Transverse colon (tissue), 4 donors: ENCODE measurements at regions not wholly inside any gene's neighbourhood (a gene's known extent, or its start where the extent isn't known, plus 50 kb on each side); places are given as distances from the start of the nearest gene placed in this dataset.

Source experiments
- DNase-seq: peaks from one replicate; pipeline ENCODE4 v3.0.0-alpha.2; 2019
- H3K27ac ChIP-seq, 4 donors: fragments of 200-600 bp; sonication (generic); 2 replicates each; pipeline ENCODE4 v1.5.1; 2016 to 2018; ENCODE audit warnings: inconsistent platforms in 4 of 4
- H3K27me3 ChIP-seq: fragments of 200-600 bp; sonication (generic); 2 replicates; pipeline ENCODE4 v1.5.1; 2017; ENCODE audit warnings: inconsistent platforms
- H3K36me3 ChIP-seq, 4 donors: fragments of 200-600 bp; sonication (generic); 2 replicates each; pipeline ENCODE4 v1.5.1; 2017 to 2019; ENCODE audit warnings: inconsistent platforms in 4 of 4
- H3K4me1 ChIP-seq, 4 donors: fragments of 200-600 bp; sonication (generic); 2 replicates each; pipeline ENCODE4 v1.5.1; 2017 to 2020; ENCODE audit warnings: inconsistent platforms in 4 of 4
- H3K4me3 ChIP-seq, 4 donors: fragments of 200-600 bp; sonication (generic); 1 replicate in 1 of 4; 2 replicates in 3 of 4; pipeline versions ENCODE4 v1.5.1 to v1.6.1; 2017 to 2019; ENCODE audit warnings: inconsistent platforms in 4 of 4
- H3K9me3 ChIP-seq, 2 donors: fragments of 200-600 bp; sonication (generic); 2 replicates each; pipeline ENCODE4 v1.5.1; 2017 to 2019; ENCODE audit warnings: inconsistent platforms in 2 of 2
- CTCF ChIP-seq, 5 experiments: fragments of 200-600 bp in 3 of 5; fragments of 450-650 bp in 2 of 5; sonication (generic) in 3 of 5; IDR thresholded peaks; 1 replicate in 2 of 5; 2 replicates in 3 of 5; pipeline ENCODE4 v1.5.1; 2016 to 2017; ENCODE audit warnings: antibody characterized with exemption in 5 of 5, inconsistent platforms in 3 of 5, mild to moderate bottlenecking in 2 of 5, moderate library complexity in 1 of 5
- EP300 ChIP-seq: sonication (generic); formaldehyde crosslinking; IDR thresholded peaks from one replicate; pipeline ENCODE4 v1.6.1; 2017; ENCODE audit warnings: antibody characterized with exemption, low read depth
- POLR2A ChIP-seq: fragments of 450-650 bp; IDR thresholded peaks from one replicate; pipeline ENCODE4 v1.6.1; 2016; ENCODE audit warnings: antibody characterized with exemption, mild to moderate bottlenecking, moderate library complexity
- POLR2AphosphoS5 ChIP-seq, 3 donors: sonication (generic); formaldehyde crosslinking; IDR thresholded peaks; one replicate each; pipeline ENCODE4 v1.6.1; 2016; ENCODE audit warnings: antibody characterized with exemption in 3 of 3
- WGBS, 2 donors: methylation state at CpG; one replicate each; pipeline ENCODE4 v1.1.5; 2018; ENCODE audit warnings: low coverage in 1 of 2; 5-methylcytosine and 5-hydroxymethylcytosine counted together
- in situ Hi-C, 4 donors: fragments of 200-750 bp; cut with MboI; loops; one replicate each; pipeline versions ENCODE4 v1.15.0 to v1.15.1; 2017; ENCODE audit warnings: low sequenced_read_pairs in 3 of 4, low pct_ligation_motif_present in 1 of 4, low pct_unique_long_range_greater_than_20kb in 1 of 4
- intact Hi-C: fragments of 100-400 bp; cut with DNase I; formaldehyde crosslinking; loops from one replicate; pipeline ENCODE4 v1.15.1; 2023; ENCODE audit warnings: low total_unique reads

- H3K27ac ChIP-seq, result no peak overlapping the region
- no peak overlapping the region for H3K4me3 ChIP-seq
- intact Hi-C loops (no loop called here), in situ Hi-C loops (loop anchor here in 1 of 4 donors (25.0 kb wide), 1 partner anchor 370 kb away; no protein-coding TSS in a partner anchor)
- H3K4me1 ChIP-seq, result no peaks in the 10 kb centered on the region
- 80% methylated on average over 2 of the region's 2 CpGs; no CpG with 5 or more reads in 1 of the 2 donors for WGBS, 2 donors
- no peak for DNase-seq
- no peaks in the 10 kb centered on the region for H3K27me3 ChIP-seq
- H3K36me3 ChIP-seq, result no peaks in the 10 kb centered on the region
- no peaks in the 10 kb centered on the region for H3K9me3 ChIP-seq
- TF ChIP-seq CTCF (IDR thresholded peaks at IDR 0.05), result no peak
- TF ChIP-seq EP300, result no peak
- no peak for TF ChIP-seq POLR2AphosphoS5 (IDR thresholded peaks at IDR 0.05)
- TF ChIP-seq POLR2A, result no peak
Observed at GRCh38 chr9:23117616-23118015, 671.0 kb downstream of the DMRTA1 start.

GRCh38 chr9:23120630-23121029, 674.0 kb downstream of the DMRTA1 start:
- H3K36me3 ChIP-seq, result no peaks in the 10 kb centered on the region
- H3K9me3 ChIP-seq, result no peaks in the 10 kb centered on the region
- no peak overlapping the region for H3K27ac ChIP-seq
- 78 to 86% methylated on average over 3 of the region's 3 CpGs for WGBS, 2 donors
- no peak for TF ChIP-seq EP300
- TF ChIP-seq POLR2A, result no peak
- no peak for TF ChIP-seq CTCF (IDR thresholded peaks at IDR 0.05)
- in situ Hi-C loops (loop anchor here in 1 of 4 donors (25.0 kb wide), 1 partner anchor 367 kb away; no protein-coding TSS in a partner anchor), intact Hi-C loops (no loop called here)
- no peaks in the 10 kb centered on the region for H3K4me1 ChIP-seq
- no peaks in the 10 kb centered on the region for H3K27me3 ChIP-seq
- DNase-seq, result no peak
- no peak overlapping the region for H3K4me3 ChIP-seq

GRCh38 chr9:23123048-23123632, 676.5 kb downstream of the DMRTA1 start:
- Histone ChIP-seq H3K4me1 (no peaks in the 10 kb centered on the region), H3K27me3 (no peaks in the 10 kb centered on the region), H3K9me3 (no peaks in the 10 kb centered on the region), H3K4me3 (no peak overlapping the region), H3K27ac (no peak overlapping the region), H3K36me3 (no peaks in the 10 kb centered on the region)
- peak; percentile 10 for DNase-seq
- 54 to 77% methylated on average over 3 to 5 of the region's 5 CpGs for WGBS, 2 donors
- TF ChIP-seq POLR2AphosphoS5 (IDR thresholded peaks at IDR 0.05), result no peak
- no peak for TF ChIP-seq POLR2A
- TF ChIP-seq CTCF (IDR thresholded peaks at IDR 0.05), result peak; percentile 47 to 58 (median 56)
- intact Hi-C loops (no loop called here), in situ Hi-C loops (loop anchor here in 1 of 4 donors (25.0 kb wide), 1 partner anchor 364 kb away; no protein-coding TSS in a partner anchor)

DNA sequence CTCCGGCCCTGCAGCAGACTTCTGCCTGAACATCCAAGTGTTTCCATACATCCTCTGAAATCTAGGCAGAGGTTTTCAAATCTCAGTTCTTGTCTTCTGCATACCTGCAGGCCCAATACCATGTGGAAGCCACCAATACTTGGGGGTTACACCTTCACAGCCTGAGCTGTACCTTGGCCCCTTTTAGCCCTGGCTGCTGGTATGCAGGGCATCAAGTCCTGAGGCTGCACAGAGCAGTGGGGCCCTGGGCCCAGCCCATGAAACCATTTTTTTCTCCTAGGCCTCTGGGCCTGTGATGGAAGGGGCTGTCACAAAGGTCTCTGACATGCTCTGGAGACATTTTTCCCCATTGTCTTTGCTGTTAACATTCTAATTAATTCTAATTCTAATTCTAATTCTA, 680.6 kb downstream of the ELAVL2 start:
- no peaks in the 10 kb centered on the region for H3K27me3 ChIP-seq
- no peaks in the 10 kb centered on the region for H3K4me1 ChIP-seq
- intact Hi-C loops (no loop called here), in situ Hi-C loops (loop anchor here in 1 of 4 donors (25.0 kb wide), 1 partner anchor 342 kb away; no protein-coding TSS in a partner anchor)
- 70% methylated on average over 1 of the region's 1 CpG; no CpG with 5 or more reads in 1 of the 2 donors for WGBS, 2 donors
- no peak overlapping the region for H3K4me3 ChIP-seq
- no peaks in the 10 kb centered on the region for H3K36me3 ChIP-seq
- H3K9me3 ChIP-seq, result peaks cover 0 to 8% of the 10 kb centered on the region in 2 donors
- TF ChIP-seq POLR2AphosphoS5 (IDR thresholded peaks at IDR 0.05), result no peak
- TF ChIP-seq CTCF (IDR thresholded peaks at IDR 0.05), result no peak
- no peak for TF ChIP-seq EP300
- TF ChIP-seq POLR2A, result no peak
- no peak for DNase-seq
- no peak overlapping the region for H3K27ac ChIP-seq
